AG04450 (cell line): ENCODE measurements at regions not wholly inside any gene's neighbourhood (a gene's known extent, or its start where the extent isn't known, plus 50 kb on each side); places are given as distances from the start of the nearest gene placed in this dataset.

ENCODE experiments used
- CTCF ChIA-PET: fragments of 300-600, 350-600 bp; formaldehyde crosslinking; extraction: SDS; loops from one replicate; lab custom pipeline; 2022; ENCODE audit warnings: antibody characterized with exemption, inconsistent platforms; lab: Charles Lee
- POLR2A ChIA-PET: fragments of 350-600 bp; formaldehyde crosslinking; extraction: SDS; loops from one replicate; lab custom pipeline; 2021; ENCODE audit warnings: antibody characterized with exemption, inconsistent platforms; lab: Yijun Ruan, JAX
- DNase-seq: peaks from one replicate; pipeline ENCODE4 v3.0.0-alpha.2; 2011; ENCODE audit warnings: low read depth, low spot score
- H3K27ac ChIP-seq: one replicate; pipeline ENCODE4 v1.5.1; 2012; ENCODE audit warnings: low read depth, low read length, control low read depth
- H3K27me3 ChIP-seq: one replicate; pipeline ENCODE4 v1.6.0; 2012; ENCODE audit warnings: low read length; ENCODE audit not compliant: control insufficient read depth, insufficient read depth
- H3K4me3 ChIP-seq: 2 replicates; pipeline ENCODE4 v1.5.1; 2011; ENCODE audit warnings: mild to moderate bottlenecking, low read depth, low read length, control low read depth
- H3K9me3 ChIP-seq: 2 replicates; pipeline ENCODE4 v1.5.1; 2012; ENCODE audit warnings: low read length; ENCODE audit not compliant: control insufficient read depth, insufficient read depth
- CTCF ChIP-seq: IDR thresholded peaks from 2 replicates; pipeline ENCODE4 v1.5.1; 2011; ENCODE audit warnings: low read depth, low read length, control low read depth, inconsistent platforms

- H3K27ac ChIP-seq: no peak overlapping the region
- CTCF ChIA-PET: interaction anchor here (1.5 to 1.8 kb wide), 2 partner anchors 10 to 15 kb away, joined by 3 to 5 read pairs; no protein-coding TSS in a partner anchor
- peaks cover 5% of the 10 kb centered on the region for H3K27me3 ChIP-seq
- H3K4me3 ChIP-seq: no peak overlapping the region
- no peak for DNase-seq
- no peaks in the 10 kb centered on the region for H3K9me3 ChIP-seq
- POLR2A ChIA-PET: no interaction called here
- TF ChIP-seq CTCF: no peak
Observed at GRCh38 chr12:13347241-13348043, 150.9 kb downstream of the EMP1 start.

GRCh38 chr12:13345722-13346121 lies 149.2 kb downstream of the EMP1 start:
- Histone ChIP-seq H3K9me3 (no peaks in the 10 kb centered on the region), H3K4me3 (no peak overlapping the region), H3K27me3 (peaks cover 4% of the 10 kb centered on the region), H3K27ac (no peak overlapping the region)
- ChIA-PET POLR2A (no interaction called here), CTCF (interaction anchor here (1.4 to 1.8 kb wide), 2 partner anchors 16 to 67 kb away, joined by 5 to 7 read pairs; no protein-coding TSS in a partner anchor)
- no peak for DNase-seq
- no peak for TF ChIP-seq CTCF

GRCh38 chr12:13343375-13343774 lies 146.8 kb downstream of the EMP1 start:
- Histone ChIP-seq H3K9me3 (no peaks in the 10 kb centered on the region), H3K27ac (no peak overlapping the region), H3K4me3 (no peak overlapping the region), H3K27me3 (no peaks in the 10 kb centered on the region)
- TF ChIP-seq CTCF: no peak
- POLR2A ChIA-PET: no interaction called here
- DNase-seq: no peak
- CTCF ChIA-PET: interaction anchor here (0.9 kb wide), 1 partner anchor 65 kb away, joined by 3 read pairs; no protein-coding TSS in a partner anchor

- no peak for TF ChIP-seq CTCF
- no peak for DNase-seq
- ChIA-PET POLR2A (no interaction called here), CTCF (interaction anchor here (0.9 kb wide), 1 partner anchor 65 kb away, joined by 3 read pairs; no protein-coding TSS in a partner anchor)
- Histone ChIP-seq H3K4me3 (no peak overlapping the region), H3K9me3 (no peaks in the 10 kb centered on the region), H3K27me3 (no peaks in the 10 kb centered on the region), H3K27ac (no peak overlapping the region)
Observed at GRCh38 chr12:13342971-13343370, 146.4 kb downstream of the EMP1 start.

- CTCF ChIA-PET: interaction anchor here (0.9 kb wide), 1 partner anchor 62 kb away, joined by 3 read pairs; no protein-coding TSS in a partner anchor
- no peak overlapping the region for H3K27ac ChIP-seq
- H3K4me3 ChIP-seq: no peak overlapping the region
- no peak for DNase-seq
- TF ChIP-seq CTCF: no peak
- POLR2A ChIA-PET: no interaction called here
- H3K27me3 ChIP-seq: no peaks in the 10 kb centered on the region
- no peaks in the 10 kb centered on the region for H3K9me3 ChIP-seq
Observed at GRCh38 chr12:13340149-13340548, 143.6 kb downstream of the EMP1 start.
